Gastroesophageal sphincter (tissue), 4 donors: ENCODE measurements at regions not wholly inside any gene's neighbourhood (a gene's known extent, or its start where the extent isn't known, plus 50 kb on each side); places are given as distances from the start of the nearest gene placed in this dataset.

Experiments used
- ATAC-seq: fragments of 150-250 bp; one replicate; pipeline ENCODE4 v1.9.1; 2016; ENCODE audit warnings: mild to moderate bottlenecking, moderate library complexity
- H3K27ac ChIP-seq, 4 donors: fragments of 200-600 bp; sonication (generic) in 3 of 4; 1 replicate in 3 of 4; 2 replicates in 1 of 4; pipeline ENCODE4 v1.5.1; 2016 to 2019
- H3K27me3 ChIP-seq: fragments of 200-600 bp; sonication (generic); one replicate; pipeline ENCODE4 v1.5.1; 2019
- H3K36me3 ChIP-seq, 2 donors: fragments of 200-600 bp; sonication (generic); one replicate each; pipeline ENCODE4 v1.5.1; 2019; ENCODE audit warnings: control low read depth in 1 of 2
- H3K4me1 ChIP-seq, 3 donors: fragments of 200-600 bp; sonication (generic); 1 replicate in 2 of 3; 2 replicates in 1 of 3; pipeline ENCODE4 v1.5.1; 2016 to 2019; ENCODE audit warnings: control low read depth in 2 of 3
- H3K4me3 ChIP-seq, 2 donors: fragments of 200-600 bp; sonication (generic); one replicate each; pipeline ENCODE4 v1.5.1; 2019; ENCODE audit warnings: mild to moderate bottlenecking in 1 of 2, moderate library complexity in 1 of 2
- H3K9me3 ChIP-seq, 3 donors: fragments of 200-600 bp; sonication (generic); one replicate each; pipeline ENCODE4 v1.5.1; 2017 to 2019; ENCODE audit warnings: control low read depth in 2 of 3
- EP300 ChIP-seq: sonication (generic); formaldehyde crosslinking; IDR thresholded peaks from one replicate; pipeline ENCODE4 v1.6.1; 2017; ENCODE audit warnings: antibody characterized with exemption, mild to moderate bottlenecking
- POLR2A ChIP-seq, 2 donors: fragments of 450-650 bp; IDR thresholded peaks; one replicate each; pipeline ENCODE4 v1.6.1; 2017; ENCODE audit warnings: antibody characterized with exemption in 2 of 2, mild to moderate bottlenecking in 2 of 2, moderate library complexity in 1 of 2
- POLR2AphosphoS5 ChIP-seq: sonication (generic); formaldehyde crosslinking; IDR thresholded peaks from one replicate; pipeline ENCODE4 v1.6.1; 2017; ENCODE audit warnings: antibody characterized with exemption
- WGBS, 2 donors: methylation state at CpG; one replicate each; pipeline ENCODE4 v1.1.5; 2018; ENCODE audit warnings: low coverage in 1 of 2; 5-methylcytosine and 5-hydroxymethylcytosine counted together
- TF ChIP-seq, protein P1 (sequence below), 4 experiments: fragments of 200-600 bp in 2 of 4; fragments of 450-650 bp in 2 of 4; sonication (generic) in 1 of 4; IDR thresholded peaks; one replicate each; pipeline ENCODE4 v1.5.1; 2017 to 2019; ENCODE audit warnings: antibody characterized with exemption in 4 of 4, mild to moderate bottlenecking in 2 of 4, moderate library complexity in 2 of 4

DNA sequence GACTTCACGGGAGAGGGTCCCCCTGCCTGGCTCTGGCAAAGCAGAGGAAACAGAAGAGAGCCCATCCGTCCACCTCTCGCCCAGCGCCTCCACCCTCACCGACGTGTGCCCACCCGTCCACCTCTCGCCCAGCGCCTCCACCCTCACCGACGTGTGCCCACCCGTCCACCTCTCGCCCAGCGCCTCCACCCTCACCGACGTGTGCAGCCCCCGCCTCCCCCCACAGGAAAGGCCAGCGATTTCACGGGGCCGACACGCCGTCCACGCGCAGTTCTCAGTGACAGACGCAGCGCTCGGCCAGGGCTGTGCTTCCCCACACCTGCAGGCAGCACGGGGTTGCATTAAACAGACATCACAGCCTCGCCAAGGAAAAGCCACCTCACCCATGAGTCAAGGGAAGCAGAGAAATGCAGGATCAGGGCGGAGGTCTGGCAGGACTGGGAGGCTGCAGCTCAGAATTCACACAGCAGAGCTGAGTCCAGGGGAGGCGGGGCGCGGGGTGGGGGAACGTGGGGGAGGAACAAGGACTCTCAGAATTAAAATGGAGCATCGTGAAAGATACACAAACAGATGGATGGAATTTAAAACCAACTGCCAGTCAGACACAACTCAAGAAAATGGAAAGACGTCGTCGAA is 377.7 kb downstream of the BRD1 start:
- H3K36me3 ChIP-seq: no peaks in the 10 kb centered on the region
- TF ChIP-seq EP300 (no peak), POLR2AphosphoS5 (no peak), POLR2A (IDR thresholded peaks at IDR 0.05) (no peak)
- TF ChIP-seq, protein P1, sequence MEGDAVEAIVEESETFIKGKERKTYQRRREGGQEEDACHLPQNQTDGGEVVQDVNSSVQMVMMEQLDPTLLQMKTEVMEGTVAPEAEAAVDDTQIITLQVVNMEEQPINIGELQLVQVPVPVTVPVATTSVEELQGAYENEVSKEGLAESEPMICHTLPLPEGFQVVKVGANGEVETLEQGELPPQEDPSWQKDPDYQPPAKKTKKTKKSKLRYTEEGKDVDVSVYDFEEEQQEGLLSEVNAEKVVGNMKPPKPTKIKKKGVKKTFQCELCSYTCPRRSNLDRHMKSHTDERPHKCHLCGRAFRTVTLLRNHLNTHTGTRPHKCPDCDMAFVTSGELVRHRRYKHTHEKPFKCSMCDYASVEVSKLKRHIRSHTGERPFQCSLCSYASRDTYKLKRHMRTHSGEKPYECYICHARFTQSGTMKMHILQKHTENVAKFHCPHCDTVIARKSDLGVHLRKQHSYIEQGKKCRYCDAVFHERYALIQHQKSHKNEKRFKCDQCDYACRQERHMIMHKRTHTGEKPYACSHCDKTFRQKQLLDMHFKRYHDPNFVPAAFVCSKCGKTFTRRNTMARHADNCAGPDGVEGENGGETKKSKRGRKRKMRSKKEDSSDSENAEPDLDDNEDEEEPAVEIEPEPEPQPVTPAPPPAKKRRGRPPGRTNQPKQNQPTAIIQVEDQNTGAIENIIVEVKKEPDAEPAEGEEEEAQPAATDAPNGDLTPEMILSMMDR (IDR thresholded peaks at IDR 0.05): no peak
- no peak overlapping the region for H3K27ac ChIP-seq
- no peak overlapping the region for H3K4me3 ChIP-seq
- no peaks in the 10 kb centered on the region for H3K9me3 ChIP-seq
- H3K4me1 ChIP-seq: no peaks in the 10 kb centered on the region
- ATAC-seq: no peak
- peaks cover 86% of the 10 kb centered on the region for H3K27me3 ChIP-seq
- WGBS, 2 donors: 14 to 32% methylated on average over 3 to 13 of the region's 38 CpGs

DNA sequence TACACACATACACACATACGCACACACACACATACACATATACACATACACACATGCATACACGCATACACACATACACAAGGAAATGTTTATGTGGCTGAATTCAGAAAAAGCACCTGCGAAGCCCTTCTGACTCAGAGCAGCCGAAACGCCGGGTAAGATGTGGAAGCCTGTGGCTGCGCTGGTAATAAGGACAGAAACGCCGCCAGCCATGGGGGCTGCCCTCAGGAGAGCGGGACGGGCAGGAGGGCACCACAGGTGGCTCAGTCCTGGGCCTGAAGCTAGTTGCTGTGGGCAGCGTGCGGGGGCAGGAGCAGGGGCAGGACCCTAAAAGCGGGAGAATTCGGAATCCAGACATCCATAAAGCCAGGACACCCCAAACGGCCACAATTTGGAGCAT is 378.3 kb downstream of the BRD1 start:
- Histone ChIP-seq H3K27me3 (peaks cover 86% of the 10 kb centered on the region), H3K36me3 (no peaks in the 10 kb centered on the region), H3K4me3 (no peak overlapping the region), H3K4me1 (no peaks in the 10 kb centered on the region), H3K27ac (no peak overlapping the region), H3K9me3 (no peaks in the 10 kb centered on the region)
- ATAC-seq: no peak
- TF ChIP-seq POLR2AphosphoS5: no peak
- TF ChIP-seq EP300: no peak
- TF ChIP-seq, protein P1 (IDR thresholded peaks at IDR 0.05): no peak
- TF ChIP-seq POLR2A (IDR thresholded peaks at IDR 0.05): no peak
- WGBS, 2 donors: 48 to 71% methylated on average over 2 to 12 of the region's 16 CpGs

DNA sequence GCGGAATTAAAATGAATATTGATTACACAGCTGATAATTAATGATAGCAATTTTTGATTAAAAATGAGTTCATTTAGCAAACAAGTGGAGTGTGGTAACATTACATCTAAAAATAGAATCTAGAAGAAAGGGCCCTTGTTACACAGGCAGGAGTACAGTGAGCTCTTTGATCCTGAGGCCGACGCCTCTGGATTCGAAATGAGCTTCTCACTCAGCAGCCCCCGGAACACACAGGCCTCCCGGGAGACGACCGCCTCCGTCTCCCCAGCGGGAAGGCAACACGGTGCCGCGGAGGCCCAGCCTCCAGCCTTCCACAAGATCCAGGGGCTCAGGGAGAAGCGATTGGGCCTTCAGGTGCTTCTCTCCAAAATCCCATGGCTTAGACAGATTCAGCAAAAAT is 379.1 kb downstream of the BRD1 start:
- Histone ChIP-seq H3K4me3 (no peak overlapping the region), H3K36me3 (no peaks in the 10 kb centered on the region), H3K27me3 (peaks cover 81% of the 10 kb centered on the region), H3K27ac (no peak overlapping the region), H3K9me3 (no peaks in the 10 kb centered on the region), H3K4me1 (no peaks in the 10 kb centered on the region)
- TF ChIP-seq POLR2AphosphoS5 (no peak), POLR2A (IDR thresholded peaks at IDR 0.05) (no peak), EP300 (no peak)
- TF ChIP-seq, protein P1 (IDR thresholded peaks at IDR 0.05): no peak
- ATAC-seq: no peak
- WGBS, 2 donors: 31 to 46% methylated on average over 8 to 11 of the region's 14 CpGs

DNA sequence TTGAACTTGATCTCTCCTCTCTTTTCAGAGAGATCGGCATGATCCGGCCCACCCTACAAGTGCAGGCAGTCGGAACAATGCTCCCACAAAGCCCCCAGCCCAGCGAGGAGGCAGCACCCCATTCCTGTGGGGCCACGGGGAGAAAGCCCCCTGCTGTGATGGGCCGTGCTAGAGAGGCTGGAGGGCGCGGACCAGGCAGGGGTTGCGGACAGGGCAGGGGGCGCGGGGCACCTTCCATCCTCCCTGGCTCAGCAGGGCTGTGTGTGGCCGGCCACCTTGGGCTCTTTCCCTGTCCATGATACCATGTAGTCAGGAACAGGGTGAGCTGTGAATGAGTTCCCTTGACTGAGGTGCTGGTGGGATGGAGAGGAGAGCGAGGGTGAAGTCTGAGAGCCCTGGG is 379.8 kb downstream of the BRD1 start:
- ATAC-seq: no peak
- TF ChIP-seq POLR2AphosphoS5: no peak
- TF ChIP-seq EP300: no peak
- no peak for TF ChIP-seq POLR2A (IDR thresholded peaks at IDR 0.05)
- TF ChIP-seq, protein P1 (IDR thresholded peaks at IDR 0.05): no peak
- Histone ChIP-seq H3K36me3 (no peaks in the 10 kb centered on the region), H3K27ac (no peak overlapping the region), H3K4me1 (no peaks in the 10 kb centered on the region), H3K9me3 (no peaks in the 10 kb centered on the region), H3K4me3 (no peak overlapping the region), H3K27me3 (peaks cover 74% of the 10 kb centered on the region)
- 71% methylated on average over 1 of the region's 13 CpGs; no CpG with 5 or more reads in 1 of the 2 donors for WGBS, 2 donors
